SK-N-SH (cell line): ENCODE measurements at regions not wholly inside any gene's neighbourhood (a gene's known extent, or its start where the extent isn't known, plus 50 kb on each side); places are given as distances from the start of the nearest gene placed in this dataset.

Experiments
- CTCF ChIA-PET: fragments of 300-600, 350-600 bp; formaldehyde crosslinking; extraction: SDS; loops from one replicate; lab custom pipeline; 2021; lab: Yijun Ruan, JAX
- POLR2A ChIA-PET: fragments of 350-600 bp; sonication (Branson Sonifier 250); formaldehyde crosslinking; extraction: SDS; loops from one replicate; lab custom pipeline; 2020; ENCODE audit warnings: antibody characterized with exemption, inconsistent platforms; lab: Yijun Ruan, JAX
- DNase-seq: peaks from one replicate; pipeline ENCODE4 v3.0.0; 2012
- H2AFZ ChIP-seq: fragments of 200-600 bp; sonication (generic); 2 replicates; pipeline ENCODE4 v1.8.1; 2016; ENCODE audit warnings: antibody characterized with exemption, mild to moderate bottlenecking, low read depth
- H3F3A ChIP-seq: fragments of 200-600 bp; sonication (generic); replicated peaks from 2 replicates; pipeline ENCODE3; 2016; ENCODE audit warnings: antibody characterized with exemption, mild to moderate bottlenecking; ENCODE audit not compliant: insufficient read depth
- H3K27ac ChIP-seq, 2 experiments: fragments of 200-500 bp in 1 of 2; fragments of 200-600 bp in 1 of 2; sonication (Bioruptor generic) in 1 of 2; sonication (generic), shearing (Covaris generic) in 1 of 2; 2 replicates each; pipeline versions ENCODE4 v1.5.1 to v1.6.1; 2014 to 2016; ENCODE audit warnings: low read depth in 2 of 2, inconsistent platforms in 1 of 2, low read length in 1 of 2, mild to moderate bottlenecking in 1 of 2, mixed read lengths in 1 of 2
- H3K27me3 ChIP-seq: fragments of 200-600 bp; sonication (generic), shearing (Covaris generic); 2 replicates; pipeline ENCODE4 v1.6.1; 2016; ENCODE audit warnings: mixed run types; ENCODE audit not compliant: insufficient read depth
- H3K36me3 ChIP-seq, 2 experiments: fragments of 200-500 bp in 1 of 2; fragments of 200-600 bp in 1 of 2; sonication (Bioruptor generic) in 1 of 2; sonication (generic) in 1 of 2; replicated peaks in 1 of 2; 2 replicates each; pipeline versions ENCODE3 to v1.5.1; 2014 to 2016; ENCODE audit warnings: low read length in 1 of 2, mild to moderate bottlenecking in 1 of 2; ENCODE audit not compliant: insufficient read depth in 2 of 2, control insufficient read depth in 1 of 2
- H3K4me1 ChIP-seq, 2 experiments: fragments of 200-500 bp in 1 of 2; fragments of 200-600 bp in 1 of 2; sonication (Bioruptor generic) in 1 of 2; sonication (generic), shearing (Covaris generic) in 1 of 2; 2 replicates each; pipeline versions ENCODE4 v1.5.1 to v1.6.1; 2014 to 2016; ENCODE audit warnings: low read depth in 1 of 2, low read length in 1 of 2, mixed run types in 1 of 2; ENCODE audit not compliant: insufficient read depth in 2 of 2, control insufficient read depth in 1 of 2
- H3K4me2 ChIP-seq: fragments of 200-600 bp; sonication (generic), shearing (Covaris generic); 2 replicates; pipeline ENCODE4 v1.6.1; 2017; ENCODE audit warnings: mixed run types
- H3K4me3 ChIP-seq, 2 experiments: fragments of 200-500 bp in 1 of 2; fragments of 200-600 bp in 1 of 2; sonication (Bioruptor generic) in 1 of 2; sonication (generic), shearing (Covaris generic) in 1 of 2; 2 replicates each; pipeline versions ENCODE4 v1.5.1 to v1.8.1; 2014 to 2016; ENCODE audit warnings: low read depth in 2 of 2, inconsistent platforms in 1 of 2, low read length in 1 of 2, mild to moderate bottlenecking in 1 of 2, mixed read lengths in 1 of 2, moderate library complexity in 1 of 2
- H3K79me2 ChIP-seq: fragments of 200-600 bp; sonication (generic); 2 replicates; pipeline ENCODE4 v1.8.1; 2017; ENCODE audit warnings: mild to moderate bottlenecking; ENCODE audit not compliant: insufficient read depth
- H3K9ac ChIP-seq: fragments of 200-600 bp; sonication (generic); 2 replicates; pipeline ENCODE4 v1.6.1; 2017; ENCODE audit warnings: mixed run types
- H3K9me2 ChIP-seq: fragments of 200-600 bp; sonication (generic); 2 replicates; pipeline ENCODE4 v1.6.1; 2017; ENCODE audit warnings: mixed run types
- H3K9me3 ChIP-seq: fragments of 200-600 bp; sonication (generic); 2 replicates; pipeline ENCODE4 v1.6.1; 2017; ENCODE audit warnings: mixed run types, mild to moderate bottlenecking, moderate library complexity
- H4K20me1 ChIP-seq: fragments of 200-600 bp; sonication (generic); 2 replicates; pipeline ENCODE4 v1.6.1; 2017; ENCODE audit warnings: mild to moderate bottlenecking, mixed run types; ENCODE audit not compliant: insufficient read depth
- EZH2phosphoT487 ChIP-seq: fragments of 200-600 bp; sonication (generic); IDR thresholded peaks from 2 replicates; pipeline ENCODE4 v1.6.1; 2017; ENCODE audit warnings: low read depth, mixed run types, mild to moderate bottlenecking, antibody characterized with exemption, moderate library complexity, borderline replicate concordance
- FOSL2 ChIP-seq: IDR thresholded peaks from 2 replicates; pipeline ENCODE4 v1.4.0; 2012; ENCODE audit warnings: low read depth, mild to moderate bottlenecking, moderate library complexity, borderline replicate concordance
- FOXM1 ChIP-seq: IDR thresholded peaks from 2 replicates; pipeline ENCODE4 v1.4.0; 2012; ENCODE audit warnings: low read depth, mild to moderate bottlenecking
- MAX ChIP-seq: IDR thresholded peaks from 2 replicates; pipeline ENCODE4 v1.4.0; 2012; ENCODE audit warnings: low read depth
- MEF2A ChIP-seq: IDR thresholded peaks from 2 replicates; pipeline ENCODE4 v1.4.0; 2012; ENCODE audit warnings: low read depth, borderline replicate concordance
- RFX5 ChIP-seq: IDR thresholded peaks from 2 replicates; pipeline ENCODE4 v1.6.1; 2012; ENCODE audit warnings: mild to moderate bottlenecking, improper control_type of control experiment, low read length
- RXRA ChIP-seq: IDR thresholded peaks from 2 replicates; pipeline ENCODE4 v1.4.0; 2012; ENCODE audit warnings: low read depth, mild to moderate bottlenecking, borderline replicate concordance
- TCF12 ChIP-seq: IDR thresholded peaks from 2 replicates; pipeline ENCODE4 v1.4.0; 2012
- TEAD4 ChIP-seq: IDR thresholded peaks from 2 replicates; pipeline ENCODE4 v1.4.0; 2012; ENCODE audit warnings: mild to moderate bottlenecking, borderline replicate concordance; ENCODE audit not compliant: insufficient read depth
- USF1 ChIP-seq: IDR thresholded peaks from 2 replicates; pipeline ENCODE4 v1.4.0; 2012; ENCODE audit warnings: low read depth, borderline replicate concordance
- YY1 ChIP-seq: IDR thresholded peaks from 2 replicates; pipeline ENCODE4 v1.4.0; 2012; ENCODE audit warnings: low read depth, mild to moderate bottlenecking
- WGBS: methylation state at CpG from one replicate; pipeline ENCODE4 v1.1.6; 2017; ENCODE audit warnings: low lambda C conversion rate; 5-methylcytosine and 5-hydroxymethylcytosine counted together
- TF ChIP-seq, protein P1 (sequence below): IDR thresholded peaks from 2 replicates; pipeline ENCODE4 v1.6.1; 2012; ENCODE audit warnings: mild to moderate bottlenecking, low read depth, low read length, moderate library complexity
- TF ChIP-seq, protein P2 (sequence below): fragments of 150-350 bp; IDR thresholded peaks from 2 replicates; pipeline ENCODE4 v1.6.1; 2017; ENCODE audit warnings: antibody characterized with exemption, low read length, low read depth, borderline replicate concordance
- TF ChIP-seq, protein P3 (sequence below): IDR thresholded peaks from 2 replicates; pipeline ENCODE4; 2012

GRCh38 chr1:55539652-55540512 lies 324.7 kb upstream of the USP24 start (continued):
- no peak for TF ChIP-seq USF1
- no peak for TF ChIP-seq YY1

GRCh38 chr1:55538428-55538827 lies 323.3 kb upstream of the USP24 start:
- no peak overlapping the region for H3K9ac ChIP-seq
- H2AFZ ChIP-seq = no peak overlapping the region
- no peaks in the 10 kb centered on the region for H3K36me3 ChIP-seq
- H3F3A ChIP-seq = peaks cover 6% of the 10 kb centered on the region
- H3K79me2 ChIP-seq = no peaks in the 10 kb centered on the region
- TF ChIP-seq USF1 (no peak), FOXM1 (no peak), FOSL2 (no peak), TCF12 (no peak), RXRA (no peak), TEAD4 (no peak), EZH2phosphoT487 (no peak), MEF2A (no peak), MAX (no peak), RFX5 (no peak), YY1 (no peak)
- TF ChIP-seq, protein P1, sequence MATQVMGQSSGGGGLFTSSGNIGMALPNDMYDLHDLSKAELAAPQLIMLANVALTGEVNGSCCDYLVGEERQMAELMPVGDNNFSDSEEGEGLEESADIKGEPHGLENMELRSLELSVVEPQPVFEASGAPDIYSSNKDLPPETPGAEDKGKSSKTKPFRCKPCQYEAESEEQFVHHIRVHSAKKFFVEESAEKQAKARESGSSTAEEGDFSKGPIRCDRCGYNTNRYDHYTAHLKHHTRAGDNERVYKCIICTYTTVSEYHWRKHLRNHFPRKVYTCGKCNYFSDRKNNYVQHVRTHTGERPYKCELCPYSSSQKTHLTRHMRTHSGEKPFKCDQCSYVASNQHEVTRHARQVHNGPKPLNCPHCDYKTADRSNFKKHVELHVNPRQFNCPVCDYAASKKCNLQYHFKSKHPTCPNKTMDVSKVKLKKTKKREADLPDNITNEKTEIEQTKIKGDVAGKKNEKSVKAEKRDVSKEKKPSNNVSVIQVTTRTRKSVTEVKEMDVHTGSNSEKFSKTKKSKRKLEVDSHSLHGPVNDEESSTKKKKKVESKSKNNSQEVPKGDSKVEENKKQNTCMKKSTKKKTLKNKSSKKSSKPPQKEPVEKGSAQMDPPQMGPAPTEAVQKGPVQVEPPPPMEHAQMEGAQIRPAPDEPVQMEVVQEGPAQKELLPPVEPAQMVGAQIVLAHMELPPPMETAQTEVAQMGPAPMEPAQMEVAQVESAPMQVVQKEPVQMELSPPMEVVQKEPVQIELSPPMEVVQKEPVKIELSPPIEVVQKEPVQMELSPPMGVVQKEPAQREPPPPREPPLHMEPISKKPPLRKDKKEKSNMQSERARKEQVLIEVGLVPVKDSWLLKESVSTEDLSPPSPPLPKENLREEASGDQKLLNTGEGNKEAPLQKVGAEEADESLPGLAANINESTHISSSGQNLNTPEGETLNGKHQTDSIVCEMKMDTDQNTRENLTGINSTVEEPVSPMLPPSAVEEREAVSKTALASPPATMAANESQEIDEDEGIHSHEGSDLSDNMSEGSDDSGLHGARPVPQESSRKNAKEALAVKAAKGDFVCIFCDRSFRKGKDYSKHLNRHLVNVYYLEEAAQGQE = no peak
- TF ChIP-seq, protein P2, sequence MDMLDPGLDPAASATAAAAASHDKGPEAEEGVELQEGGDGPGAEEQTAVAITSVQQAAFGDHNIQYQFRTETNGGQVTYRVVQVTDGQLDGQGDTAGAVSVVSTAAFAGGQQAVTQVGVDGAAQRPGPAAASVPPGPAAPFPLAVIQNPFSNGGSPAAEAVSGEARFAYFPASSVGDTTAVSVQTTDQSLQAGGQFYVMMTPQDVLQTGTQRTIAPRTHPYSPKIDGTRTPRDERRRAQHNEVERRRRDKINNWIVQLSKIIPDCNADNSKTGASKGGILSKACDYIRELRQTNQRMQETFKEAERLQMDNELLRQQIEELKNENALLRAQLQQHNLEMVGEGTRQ = no peak
- TF ChIP-seq, protein P3, sequence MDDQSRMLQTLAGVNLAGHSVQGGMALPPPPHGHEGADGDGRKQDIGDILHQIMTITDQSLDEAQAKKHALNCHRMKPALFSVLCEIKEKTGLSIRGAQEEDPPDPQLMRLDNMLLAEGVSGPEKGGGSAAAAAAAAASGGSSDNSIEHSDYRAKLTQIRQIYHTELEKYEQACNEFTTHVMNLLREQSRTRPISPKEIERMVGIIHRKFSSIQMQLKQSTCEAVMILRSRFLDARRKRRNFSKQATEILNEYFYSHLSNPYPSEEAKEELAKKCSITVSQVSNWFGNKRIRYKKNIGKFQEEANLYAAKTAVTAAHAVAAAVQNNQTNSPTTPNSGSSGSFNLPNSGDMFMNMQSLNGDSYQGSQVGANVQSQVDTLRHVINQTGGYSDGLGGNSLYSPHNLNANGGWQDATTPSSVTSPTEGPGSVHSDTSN = no peak
- no peaks in the 10 kb centered on the region for H3K27me3 ChIP-seq
- CTCF ChIA-PET = no interaction called here
- 45% methylated on average over 2 of the region's 2 CpGs for WGBS
- DNase-seq = no peak
- no peaks in the 10 kb centered on the region; a peak in 1 of 4 replicates for H3K4me1 ChIP-seq
- H3K27ac ChIP-seq = no peak overlapping the region; a peak in 1 of 4 replicates
- no peak overlapping the region for H3K4me3 ChIP-seq
- H3K4me2 ChIP-seq = no peak overlapping the region
- H3K9me3 ChIP-seq = no peaks in the 10 kb centered on the region
- POLR2A ChIA-PET = no interaction called here
- H3K9me2 ChIP-seq = no peaks in the 10 kb centered on the region
- no peaks in the 10 kb centered on the region for H4K20me1 ChIP-seq
